ENCODE measurements at regions not wholly inside any gene's neighbourhood (a gene's known extent, or its start where the extent isn't known, plus 50 kb on each side); places are given as distances from the start of the nearest gene placed in this dataset.

DNA sequence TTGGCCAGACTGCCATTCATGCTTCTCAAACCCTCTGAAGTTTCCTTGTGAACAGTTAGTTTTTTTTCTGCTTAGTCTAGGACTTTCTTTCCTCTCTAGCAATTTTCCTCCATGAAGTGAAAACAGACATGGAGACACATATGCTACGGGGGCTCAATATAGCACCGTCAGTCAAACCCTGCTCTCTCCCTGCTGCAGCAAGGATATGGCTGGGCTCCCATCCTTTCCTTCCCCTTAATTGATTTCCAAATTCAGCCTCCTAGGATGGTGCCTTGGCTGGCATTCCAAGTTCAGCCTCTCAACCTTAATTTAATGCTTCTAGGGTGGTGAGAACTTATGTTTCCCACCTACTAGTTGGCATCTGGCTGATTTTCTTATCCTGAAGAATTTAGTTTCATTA is 436.7 kb downstream of the NPIPA7 start:
- H3K27ac ChIP-seq: no peak overlapping the region
- DNase-seq: no peak
- TF ChIP-seq, protein P1, sequence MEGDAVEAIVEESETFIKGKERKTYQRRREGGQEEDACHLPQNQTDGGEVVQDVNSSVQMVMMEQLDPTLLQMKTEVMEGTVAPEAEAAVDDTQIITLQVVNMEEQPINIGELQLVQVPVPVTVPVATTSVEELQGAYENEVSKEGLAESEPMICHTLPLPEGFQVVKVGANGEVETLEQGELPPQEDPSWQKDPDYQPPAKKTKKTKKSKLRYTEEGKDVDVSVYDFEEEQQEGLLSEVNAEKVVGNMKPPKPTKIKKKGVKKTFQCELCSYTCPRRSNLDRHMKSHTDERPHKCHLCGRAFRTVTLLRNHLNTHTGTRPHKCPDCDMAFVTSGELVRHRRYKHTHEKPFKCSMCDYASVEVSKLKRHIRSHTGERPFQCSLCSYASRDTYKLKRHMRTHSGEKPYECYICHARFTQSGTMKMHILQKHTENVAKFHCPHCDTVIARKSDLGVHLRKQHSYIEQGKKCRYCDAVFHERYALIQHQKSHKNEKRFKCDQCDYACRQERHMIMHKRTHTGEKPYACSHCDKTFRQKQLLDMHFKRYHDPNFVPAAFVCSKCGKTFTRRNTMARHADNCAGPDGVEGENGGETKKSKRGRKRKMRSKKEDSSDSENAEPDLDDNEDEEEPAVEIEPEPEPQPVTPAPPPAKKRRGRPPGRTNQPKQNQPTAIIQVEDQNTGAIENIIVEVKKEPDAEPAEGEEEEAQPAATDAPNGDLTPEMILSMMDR (IDR thresholded peaks at IDR 0.05): no peak
- no peak overlapping the region for H3K9ac ChIP-seq (ENCODE audit: low read depth in 2 of 2, low read length in 2 of 2)
- intact Hi-C loops (cut with DNase I): no loop called here
- no peak overlapping the region for H3K4me3 ChIP-seq
- H3K9me3 ChIP-seq: no peaks in the 10 kb centered on the region
- no peaks in the 10 kb centered on the region for H3K4me1 ChIP-seq
- no peaks in the 10 kb centered on the region for H3K36me3 ChIP-seq
- no peaks in the 10 kb centered on the region for H3K27me3 ChIP-seq

DNA sequence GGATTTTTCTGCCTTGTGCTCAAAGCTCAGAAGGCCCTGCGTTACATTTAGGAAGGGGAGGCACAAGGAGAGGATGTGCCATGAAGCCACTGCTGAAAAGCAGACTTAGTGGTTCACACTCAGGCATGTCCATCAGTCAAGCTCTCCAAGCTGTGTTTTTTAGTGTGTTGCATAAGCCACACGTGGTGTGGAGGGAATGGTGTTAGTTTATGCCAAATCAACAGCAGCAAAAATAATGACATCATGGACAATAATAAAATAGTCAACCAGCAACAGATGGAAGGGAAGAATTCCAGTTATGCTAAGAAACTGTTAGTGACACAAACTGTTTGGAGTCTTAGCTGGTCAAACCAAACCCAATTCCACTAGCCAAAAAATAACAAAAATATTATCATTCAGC is 438.3 kb downstream of the NPIPA7 start:
- H3K9ac ChIP-seq (ENCODE audit: low read depth in 2 of 2, low read length in 2 of 2): no peak overlapping the region
- no peak overlapping the region for H3K27ac ChIP-seq
- no peaks in the 10 kb centered on the region for H3K36me3 ChIP-seq
- no peak for DNase-seq
- no peaks in the 10 kb centered on the region for H3K9me3 ChIP-seq
- no peak overlapping the region for H3K4me3 ChIP-seq
- TF ChIP-seq, protein P1 (IDR thresholded peaks at IDR 0.05): no peak
- no peaks in the 10 kb centered on the region for H3K4me1 ChIP-seq
- intact Hi-C loops (cut with DNase I): no loop called here
- H3K27me3 ChIP-seq: no peaks in the 10 kb centered on the region

DNA sequence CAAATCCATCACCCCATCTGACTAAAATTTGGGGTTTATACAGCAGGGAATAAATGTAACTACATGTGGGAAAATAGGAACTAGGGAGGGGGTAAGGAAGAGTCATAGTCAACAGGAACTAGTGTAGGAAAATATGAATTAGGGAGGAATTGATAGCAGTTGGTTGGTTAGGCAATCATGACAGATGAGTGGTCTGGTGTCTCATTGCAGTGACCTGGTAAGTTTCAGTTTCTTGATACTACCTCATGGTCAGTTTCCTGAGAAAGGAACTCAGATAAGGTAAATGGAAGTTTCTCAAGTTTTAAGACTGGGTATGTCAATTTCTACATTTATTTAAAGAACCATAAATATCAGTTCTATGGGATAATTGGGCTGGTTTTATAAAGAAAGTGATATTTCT is 442.3 kb downstream of the NPIPA7 start:
- Histone ChIP-seq H3K36me3 (no peaks in the 10 kb centered on the region), H3K9me3 (no peaks in the 10 kb centered on the region), H3K4me1 (no peaks in the 10 kb centered on the region), H3K9ac (ENCODE audit: low read depth in 2 of 2, low read length in 2 of 2) (no peak overlapping the region), H3K27ac (no peak overlapping the region), H3K4me3 (no peak overlapping the region), H3K27me3 (no peaks in the 10 kb centered on the region)
- TF ChIP-seq, protein P1 (IDR thresholded peaks at IDR 0.05): no peak
- intact Hi-C loops (cut with DNase I): no loop called here
- DNase-seq: no peak

DNA sequence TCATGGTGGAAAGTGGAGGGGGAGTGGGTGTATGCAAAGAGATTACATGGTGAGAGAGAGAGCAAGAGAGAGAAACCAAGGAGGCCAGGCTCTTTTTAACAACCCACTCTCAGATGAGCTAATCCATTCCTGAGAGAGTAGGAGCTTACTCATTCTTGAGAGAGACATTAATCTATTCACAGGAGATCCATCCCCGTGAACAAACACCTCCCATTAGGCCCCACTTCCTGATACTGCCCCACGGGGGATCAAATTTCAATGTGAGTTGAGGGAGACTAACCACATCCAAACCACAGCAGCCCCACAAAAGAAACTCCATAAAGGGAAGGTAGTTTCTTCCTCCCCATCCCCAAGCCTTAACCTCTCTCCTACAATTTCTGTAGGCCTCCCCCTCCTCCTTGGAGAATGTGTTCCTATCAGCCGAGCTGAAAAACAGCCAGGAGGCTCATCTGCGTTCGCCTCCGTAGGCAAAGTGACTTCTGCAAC is 450.0 kb downstream of the NPIPA7 start:
- Histone ChIP-seq H3K4me1 (no peaks in the 10 kb centered on the region), H3K4me3 (no peak overlapping the region), H3K27me3 (no peaks in the 10 kb centered on the region), H3K36me3 (no peaks in the 10 kb centered on the region), H3K9me3 (no peaks in the 10 kb centered on the region), H3K27ac (no peak overlapping the region), H3K9ac (ENCODE audit: low read depth in 2 of 2, low read length in 2 of 2) (no peak overlapping the region)
- TF ChIP-seq, protein P1 (IDR thresholded peaks at IDR 0.05): no peak
- no peak for DNase-seq
- intact Hi-C loops (cut with DNase I): no loop called here

DNA sequence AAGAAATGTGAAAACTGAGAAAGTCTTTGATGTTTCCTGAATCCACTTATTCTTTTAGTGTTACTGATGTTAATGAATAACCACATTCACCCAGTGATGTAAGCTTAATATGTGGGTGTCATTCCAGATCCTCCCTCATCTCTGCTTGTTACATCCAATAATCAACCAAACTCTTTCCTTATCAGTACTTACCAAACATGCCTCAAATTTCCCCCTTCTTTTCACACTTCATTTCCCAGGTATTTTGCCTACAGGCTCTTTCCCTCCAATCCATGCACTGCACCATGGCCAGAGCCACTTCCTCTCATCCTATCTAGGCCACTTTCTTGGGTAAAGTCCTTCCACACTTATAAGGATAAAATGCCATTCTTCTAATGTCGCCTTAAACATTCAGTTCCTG is 451.5 kb downstream of the NPIPA7 start:
- no peak overlapping the region for H3K9ac ChIP-seq (ENCODE audit: low read depth in 2 of 2, low read length in 2 of 2)
- no peak overlapping the region for H3K27ac ChIP-seq
- no peaks in the 10 kb centered on the region for H3K4me1 ChIP-seq
- no peaks in the 10 kb centered on the region for H3K36me3 ChIP-seq
- TF ChIP-seq, protein P1 (IDR thresholded peaks at IDR 0.05): no peak
- no peak overlapping the region for H3K4me3 ChIP-seq
- no peak for DNase-seq
- no peaks in the 10 kb centered on the region for H3K27me3 ChIP-seq
- intact Hi-C loops (cut with DNase I): no loop called here
- H3K9me3 ChIP-seq: no peaks in the 10 kb centered on the region

DNA sequence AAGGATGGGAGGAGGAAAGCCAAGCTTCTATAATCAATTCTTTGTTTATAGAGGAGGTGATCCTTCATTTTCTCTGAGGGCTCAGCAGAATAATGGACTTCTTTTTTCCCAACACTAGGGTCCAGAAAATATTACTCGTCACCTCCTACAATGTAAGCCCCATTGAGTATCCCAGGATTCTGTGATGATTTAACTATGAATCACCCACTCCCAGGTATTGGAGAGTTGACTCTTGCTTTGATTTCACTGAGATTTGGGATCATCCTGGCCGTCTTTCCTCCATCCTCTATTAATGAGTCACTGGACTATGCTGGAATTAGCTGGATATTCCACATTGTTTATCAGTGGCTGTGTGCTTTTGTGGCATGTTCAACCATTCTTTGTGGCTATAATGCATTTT is 452.0 kb downstream of the NPIPA7 start:
- H3K27ac ChIP-seq: no peak overlapping the region
- TF ChIP-seq, protein P1 (IDR thresholded peaks at IDR 0.05): no peak
- H3K9ac ChIP-seq (ENCODE audit: low read depth in 2 of 2, low read length in 2 of 2): no peak overlapping the region
- intact Hi-C loops (cut with DNase I): no loop called here
- DNase-seq: no peak
- no peak overlapping the region for H3K4me3 ChIP-seq
- no peaks in the 10 kb centered on the region for H3K9me3 ChIP-seq
- no peaks in the 10 kb centered on the region for H3K36me3 ChIP-seq
- no peaks in the 10 kb centered on the region for H3K4me1 ChIP-seq
- H3K27me3 ChIP-seq: no peaks in the 10 kb centered on the region
